Esophagus squamous epithelium (tissue), 4 donors: ENCODE measurements at regions not wholly inside any gene's neighbourhood (a gene's known extent, or its start where the extent isn't known, plus 50 kb on each side); places are given as distances from the start of the nearest gene placed in this dataset.

Experiments used
- POLR2A ChIP-seq, 4 donors: fragments of 450-650 bp; IDR thresholded peaks; one replicate each; pipeline ENCODE4 v1.6.1; 2017; ENCODE audit warnings: antibody characterized with exemption in 4 of 4, mild to moderate bottlenecking in 4 of 4, moderate library complexity in 3 of 4
- TF ChIP-seq, protein P1 (sequence below), 6 experiments: fragments of 450-650 bp in 4 of 6; fragments of 200-600 bp in 2 of 6; sonication (generic) in 2 of 6; IDR thresholded peaks; one replicate each; pipeline ENCODE4 v1.5.1; 2016 to 2019; ENCODE audit warnings: antibody characterized with exemption in 6 of 6, mild to moderate bottlenecking in 4 of 6, moderate library complexity in 4 of 6

DNA sequence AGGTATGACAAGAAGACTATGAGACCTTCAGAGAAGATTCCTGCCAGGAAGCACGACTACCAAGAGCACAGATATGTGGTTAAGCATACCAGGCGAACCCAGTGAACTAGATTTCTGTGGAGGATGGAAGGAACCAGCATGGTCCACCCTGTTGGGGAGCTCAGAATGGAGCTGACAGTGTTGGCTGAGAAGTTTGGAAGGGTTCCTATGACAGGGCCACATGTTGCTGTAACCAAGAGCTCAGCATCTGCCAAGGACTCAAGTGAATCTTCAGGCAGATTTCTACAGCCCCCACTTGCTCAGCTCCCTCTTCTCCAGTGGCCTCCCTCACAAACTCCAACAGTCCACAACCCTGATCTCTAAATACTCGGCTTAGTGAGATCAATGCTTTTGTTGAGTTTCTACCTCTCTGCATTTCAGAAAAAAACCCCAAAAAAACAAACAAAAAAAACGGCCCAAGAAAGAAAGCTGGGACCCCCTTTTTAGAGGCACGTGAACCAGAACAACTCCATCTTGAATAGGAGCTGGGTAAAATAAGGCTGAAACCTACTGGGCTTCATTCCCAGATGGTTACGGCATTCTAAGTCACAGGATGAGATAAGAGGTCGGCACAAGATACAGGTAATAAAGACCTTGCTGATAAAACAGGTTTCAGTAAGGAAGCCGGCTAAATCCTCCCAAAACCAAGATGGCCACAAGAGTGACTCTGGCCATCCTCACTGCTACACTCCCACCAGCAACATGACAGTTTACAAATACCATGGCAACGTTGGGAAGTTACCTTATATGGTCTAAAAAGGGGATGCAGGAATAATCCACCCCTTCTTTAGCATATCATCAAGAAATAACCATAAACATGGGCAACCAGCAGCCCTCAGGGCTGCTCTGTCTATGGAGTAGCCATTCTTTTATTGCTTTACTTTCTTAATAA is 691.1 kb downstream of the UQCRFS1 start:
- TF ChIP-seq, protein P1, sequence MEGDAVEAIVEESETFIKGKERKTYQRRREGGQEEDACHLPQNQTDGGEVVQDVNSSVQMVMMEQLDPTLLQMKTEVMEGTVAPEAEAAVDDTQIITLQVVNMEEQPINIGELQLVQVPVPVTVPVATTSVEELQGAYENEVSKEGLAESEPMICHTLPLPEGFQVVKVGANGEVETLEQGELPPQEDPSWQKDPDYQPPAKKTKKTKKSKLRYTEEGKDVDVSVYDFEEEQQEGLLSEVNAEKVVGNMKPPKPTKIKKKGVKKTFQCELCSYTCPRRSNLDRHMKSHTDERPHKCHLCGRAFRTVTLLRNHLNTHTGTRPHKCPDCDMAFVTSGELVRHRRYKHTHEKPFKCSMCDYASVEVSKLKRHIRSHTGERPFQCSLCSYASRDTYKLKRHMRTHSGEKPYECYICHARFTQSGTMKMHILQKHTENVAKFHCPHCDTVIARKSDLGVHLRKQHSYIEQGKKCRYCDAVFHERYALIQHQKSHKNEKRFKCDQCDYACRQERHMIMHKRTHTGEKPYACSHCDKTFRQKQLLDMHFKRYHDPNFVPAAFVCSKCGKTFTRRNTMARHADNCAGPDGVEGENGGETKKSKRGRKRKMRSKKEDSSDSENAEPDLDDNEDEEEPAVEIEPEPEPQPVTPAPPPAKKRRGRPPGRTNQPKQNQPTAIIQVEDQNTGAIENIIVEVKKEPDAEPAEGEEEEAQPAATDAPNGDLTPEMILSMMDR (IDR thresholded peaks at IDR 0.05), result no peak
- TF ChIP-seq POLR2A (IDR thresholded peaks at IDR 0.05), result no peak
